ENCODE measurements at regions not wholly inside any gene's neighbourhood (a gene's known extent, or its start where the extent isn't known, plus 50 kb on each side); places are given as distances from the start of the nearest gene placed in this dataset.

DNA sequence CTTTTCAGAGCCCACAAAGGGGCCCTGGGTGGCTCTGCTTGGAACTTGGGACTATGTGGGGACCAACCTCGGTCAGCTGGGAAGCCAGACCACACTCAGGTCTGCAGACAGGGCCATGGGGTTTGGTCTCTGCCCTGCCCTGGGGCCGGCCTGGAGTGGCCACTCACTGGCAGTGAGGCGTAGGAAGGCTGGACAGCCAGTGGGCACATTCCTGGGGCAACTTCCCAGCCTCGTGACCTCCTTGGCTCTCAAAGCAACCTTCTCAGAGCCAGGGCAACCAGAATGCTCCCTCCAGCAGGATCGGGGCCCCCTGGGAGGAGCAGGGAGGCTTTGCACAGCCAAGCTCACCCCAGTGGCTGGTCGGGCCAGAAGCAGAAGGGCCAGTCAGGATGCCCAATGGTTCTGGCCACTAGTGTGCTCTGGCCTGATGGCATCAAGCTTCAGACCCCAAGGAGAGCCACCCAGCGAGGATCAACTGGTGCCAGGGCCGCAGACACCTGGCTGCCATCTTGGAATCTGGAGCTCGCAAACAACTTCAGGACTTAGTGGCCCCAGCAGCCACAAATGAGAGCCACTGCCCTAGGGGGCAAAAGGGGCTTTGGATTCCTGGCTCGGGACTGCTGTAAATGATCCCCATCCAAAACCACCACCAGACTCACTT, 87.1 kb downstream of the MYEOV start:
- no peak for FAIRE-seq

- FAIRE-seq: no peak
These were observed 87.8 kb downstream of the MYEOV start for GRCh38 chr11:69381681-69382130.

GRCh38 chr11:69382131-69383128, 88.5 kb downstream of the MYEOV start:
- no peak for FAIRE-seq

DNA sequence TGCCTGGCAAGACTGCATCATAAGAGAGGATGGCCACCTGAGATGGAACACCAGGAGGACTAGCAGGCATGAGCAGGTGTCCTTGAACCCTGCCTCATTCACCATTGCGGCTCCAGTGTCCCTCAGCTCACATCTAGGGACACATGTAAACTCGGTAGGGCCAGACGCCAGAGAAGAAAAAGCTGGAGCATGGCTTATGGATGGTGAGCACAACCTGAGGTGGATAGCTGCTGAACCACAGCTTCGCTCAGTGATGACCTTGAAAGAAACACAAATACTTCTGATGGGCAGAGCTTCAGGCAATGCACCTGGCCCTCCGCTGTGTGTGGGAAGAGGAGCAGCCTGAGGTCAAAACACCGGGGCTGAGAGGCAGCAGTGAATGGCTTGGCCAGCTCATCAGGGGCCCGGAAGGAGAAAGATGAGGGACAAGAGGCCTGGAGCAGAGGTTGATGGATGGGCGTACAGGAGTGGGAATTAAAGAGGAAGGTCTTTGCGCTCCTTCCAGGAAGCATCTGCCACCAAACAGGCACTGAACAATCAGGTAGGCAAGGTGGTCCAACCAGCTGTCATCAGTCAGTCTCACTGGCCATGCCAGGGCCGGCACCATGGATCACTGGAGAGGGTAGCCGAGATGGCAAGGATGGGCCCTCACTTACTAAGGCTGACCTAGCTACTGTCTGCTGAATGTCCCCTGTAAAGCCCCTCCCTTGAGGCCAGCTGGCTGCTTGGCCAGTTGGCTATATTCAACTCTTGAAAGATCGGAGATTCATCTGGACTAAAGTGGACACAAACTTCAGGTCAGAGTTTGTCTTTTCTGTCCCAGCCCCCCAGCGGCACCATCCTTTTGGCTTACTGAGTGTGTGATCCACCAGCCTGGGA, 89.7 kb downstream of the MYEOV start:
- no peak for FAIRE-seq

GRCh38 chr11:69384251-69385143, 90.5 kb downstream of the MYEOV start:
- no peak for FAIRE-seq

- no peak for FAIRE-seq
These were observed 91.3 kb downstream of the MYEOV start for GRCh38 chr11:69385144-69385820.

DNA sequence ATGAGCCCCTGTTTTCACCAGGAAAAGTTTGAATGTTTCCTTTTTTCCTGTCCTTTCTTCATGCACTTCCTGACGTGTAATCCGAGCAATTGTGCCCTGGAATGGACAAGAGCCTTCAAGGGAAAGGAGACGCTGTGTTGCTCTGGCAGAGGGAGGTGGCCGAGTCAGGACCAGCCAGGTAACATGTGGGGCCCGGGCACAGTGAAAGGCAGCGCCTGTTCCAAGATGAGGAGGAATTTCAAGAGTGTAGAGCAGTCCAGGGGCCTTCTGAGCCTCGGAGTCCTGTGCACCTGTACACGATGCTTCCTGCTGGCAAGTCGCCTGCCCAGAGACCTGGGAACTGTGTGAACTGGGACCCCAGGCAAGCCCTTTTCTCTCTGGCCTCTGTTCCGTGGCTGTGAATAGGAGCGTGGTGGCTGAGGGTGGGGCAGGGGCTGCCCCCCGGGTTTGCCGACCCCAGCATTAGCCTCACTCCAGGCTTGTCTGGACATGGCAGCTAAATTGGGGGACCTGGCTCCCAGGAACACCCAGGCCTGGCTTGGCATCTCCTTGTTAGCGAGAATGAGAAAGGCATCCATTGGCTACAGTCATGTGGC, 92.0 kb downstream of the MYEOV start:
- no peak for FAIRE-seq

DNA sequence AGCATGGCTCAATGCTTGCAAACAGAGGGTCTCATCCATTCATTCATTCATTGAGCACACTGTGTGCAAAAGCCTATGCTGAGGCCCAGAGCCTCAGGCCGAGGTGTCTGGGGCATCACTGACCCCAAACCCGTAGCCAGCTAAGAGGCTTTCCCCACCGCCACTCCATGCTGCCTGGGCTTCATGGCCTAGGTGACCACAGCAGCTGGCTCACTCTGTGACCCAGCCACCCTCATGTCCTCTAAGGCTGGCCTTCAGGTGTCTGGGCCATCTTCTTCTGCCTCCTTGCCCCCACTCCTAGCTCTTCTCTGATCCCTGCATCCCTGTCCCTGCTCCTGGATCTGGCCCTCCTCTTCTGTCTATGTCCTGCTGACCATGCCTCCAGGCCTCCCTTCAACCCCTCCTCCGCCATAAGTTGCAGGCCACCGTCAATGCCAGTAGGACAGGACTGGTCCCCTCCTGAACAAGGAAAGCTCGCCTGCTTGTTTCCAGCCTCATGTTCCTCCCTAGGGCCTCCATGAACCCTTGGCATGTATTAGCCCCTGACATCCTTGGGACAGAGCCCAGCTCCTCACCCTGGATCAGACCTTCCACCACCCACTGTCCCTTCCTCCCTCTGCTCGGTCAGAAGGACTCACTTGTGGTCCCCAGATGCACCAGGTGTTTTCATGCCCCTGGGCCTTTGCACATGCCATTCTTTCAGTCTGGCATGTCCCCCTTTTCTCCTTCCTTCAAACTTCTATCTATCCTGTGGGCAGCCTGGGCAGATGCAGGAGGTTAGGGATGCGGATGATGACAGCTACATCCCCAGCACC, 92.8 kb downstream of the MYEOV start:
- no peak for FAIRE-seq

GRCh38 chr11:69387409-69387885, 93.5 kb downstream of the MYEOV start:
- FAIRE-seq: no peak

DNA sequence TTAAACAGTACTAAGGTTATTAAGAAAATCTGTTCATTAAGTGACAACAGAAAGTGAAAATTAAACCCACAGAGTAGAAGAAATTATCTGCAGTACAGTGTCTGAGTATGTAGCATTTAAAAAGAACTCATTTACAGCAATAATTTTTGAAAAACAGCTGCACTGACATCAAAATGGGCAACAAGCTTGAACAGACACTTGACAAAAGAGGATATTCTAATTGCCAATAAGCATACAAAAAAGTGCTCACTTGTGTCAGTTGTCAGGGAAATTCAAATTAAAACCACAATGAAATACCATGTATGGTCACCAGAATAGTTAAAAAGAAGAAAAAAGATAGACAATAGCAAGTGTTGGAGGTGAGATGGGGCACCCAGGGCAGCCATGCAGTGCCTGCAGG, 93.3 kb upstream of the LINC01488 start:
- FAIRE-seq: no peak

GRCh38 chr11:69388661-69389060, 92.8 kb upstream of the LINC01488 start:
- FAIRE-seq: no peak

- FAIRE-seq: no peak
These were observed 90.9 kb upstream of the LINC01488 start for GRCh38 chr11:69390561-69390960.

- FAIRE-seq: no peak
These were observed 90.0 kb upstream of the LINC01488 start for GRCh38 chr11:69391192-69392103.

DNA sequence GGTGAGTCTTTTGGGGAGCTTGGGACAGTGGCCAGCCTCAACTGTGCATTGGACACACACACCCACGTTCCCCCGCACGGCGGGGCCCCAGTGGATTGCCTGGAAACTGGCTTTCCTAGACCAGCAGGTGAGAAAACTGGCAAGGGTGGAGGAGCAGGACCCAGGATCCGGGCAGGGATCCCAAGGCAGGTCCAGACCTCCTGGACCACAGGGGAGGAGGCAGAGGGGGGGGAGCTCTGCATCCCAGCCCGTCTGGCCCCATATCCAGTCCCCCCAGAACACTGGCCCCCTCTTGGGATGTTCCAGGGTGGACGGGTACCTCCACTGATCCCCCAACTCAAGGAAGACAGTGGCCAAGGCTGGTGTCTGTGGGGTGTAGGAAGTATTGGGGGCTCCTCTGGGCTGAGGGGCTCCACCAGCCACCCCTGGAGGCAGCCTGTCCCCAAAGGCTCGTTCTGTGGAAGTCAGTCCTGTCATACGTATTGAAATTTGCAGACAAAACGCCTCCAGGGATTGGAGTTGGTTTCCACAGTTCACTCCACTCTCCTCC, 89.3 kb upstream of the LINC01488 start:
- no peak for FAIRE-seq

DNA sequence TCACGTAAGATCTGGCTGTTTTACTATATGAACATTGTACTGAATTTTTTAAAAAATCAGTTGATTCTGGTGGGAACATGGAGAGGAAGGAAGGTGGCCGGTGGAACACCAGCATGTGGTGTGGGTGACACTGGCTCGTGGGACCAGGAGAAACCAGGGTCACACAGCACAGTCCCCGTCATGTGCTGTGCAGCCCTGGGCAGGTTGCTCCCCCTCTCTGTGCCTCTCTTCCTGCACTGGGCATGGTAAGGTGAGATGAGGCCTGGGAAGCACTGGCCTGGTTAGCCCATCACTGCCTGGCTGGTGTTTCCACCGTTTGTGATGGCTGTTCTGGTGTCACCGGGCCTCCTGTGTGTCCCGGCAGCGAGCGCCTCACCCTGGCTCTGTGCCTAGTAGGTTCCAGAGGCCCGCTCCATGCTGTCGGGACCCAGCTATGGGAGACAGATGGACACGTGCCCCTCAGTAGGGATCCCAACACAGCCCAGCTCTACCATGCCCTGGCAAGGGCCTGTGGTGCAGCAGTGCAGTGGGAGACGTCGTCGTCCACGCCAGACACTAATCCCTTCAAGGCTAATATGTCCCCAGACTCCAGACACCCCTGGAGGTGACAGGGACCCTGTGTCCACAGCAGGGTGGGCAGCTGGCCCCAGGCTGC, 88.2 kb upstream of the LINC01488 start:
- FAIRE-seq: no peak

- FAIRE-seq: no peak
These were observed 87.6 kb upstream of the LINC01488 start for GRCh38 chr11:69393865-69394233.

GRCh38 chr11:69394234-69394868, 87.1 kb upstream of the LINC01488 start:
- FAIRE-seq: no peak

Measured in colon (tissue), 2 donors.